Esophagus muscularis mucosa (tissue), 4 donors: ENCODE measurements at regions not wholly inside any gene's neighbourhood (a gene's known extent, or its start where the extent isn't known, plus 50 kb on each side); places are given as distances from the start of the nearest gene placed in this dataset.

Experiments
- DNase-seq: peaks from one replicate; pipeline ENCODE4 v3.0.0-alpha.2; 2017; ENCODE audit errors: extremely low spot score
- H3K27ac ChIP-seq, 4 donors: fragments of 200-600 bp; sonication (generic); replicated peaks in 1 of 4; 1 replicate in 3 of 4; 2 replicates in 1 of 4; pipeline ENCODE4 v1.5.1; 2016 to 2019; ENCODE audit warnings: mild to moderate bottlenecking in 1 of 4
- H3K27me3 ChIP-seq, 4 donors: fragments of 200-600 bp; sonication (generic); one replicate each; pipeline versions ENCODE4 v1.5.1 to v1.6.0; 2016 to 2019
- H3K36me3 ChIP-seq, 4 donors: fragments of 200-600 bp; sonication (generic); one replicate each; pipeline ENCODE4 v1.5.1; 2016 to 2019
- H3K4me1 ChIP-seq, 4 donors: fragments of 200-600 bp; sonication (generic); one replicate each; pipeline ENCODE4 v1.5.1; 2016 to 2019
- H3K4me3 ChIP-seq, 4 donors: fragments of 200-600 bp; sonication (generic); 1 replicate in 2 of 4; 2 replicates in 2 of 4; pipeline ENCODE4 v1.5.1; 2016 to 2019; ENCODE audit warnings: mild to moderate bottlenecking in 4 of 4, moderate library complexity in 1 of 4
- H3K9me3 ChIP-seq, 4 donors: fragments of 200-600 bp; sonication (generic); 1 replicate in 3 of 4; 2 replicates in 1 of 4; pipeline ENCODE4 v1.5.1; 2016 to 2019
- EP300 ChIP-seq: sonication (generic); formaldehyde crosslinking; IDR thresholded peaks from one replicate; pipeline ENCODE4 v1.6.1; 2017; ENCODE audit warnings: antibody characterized with exemption
- POLR2A ChIP-seq: fragments of 450-650 bp; IDR thresholded peaks from one replicate; pipeline ENCODE4 v1.6.1; 2017; ENCODE audit warnings: antibody characterized with exemption, moderate library complexity, mild to moderate bottlenecking, low read depth
- POLR2AphosphoS5 ChIP-seq, 2 donors: sonication (generic); formaldehyde crosslinking; IDR thresholded peaks; one replicate each; pipeline ENCODE4 v1.6.1; 2017; ENCODE audit warnings: antibody characterized with exemption in 2 of 2
- WGBS: methylation state at CpG from one replicate; pipeline ENCODE4 v1.1.5; 2018; 5-methylcytosine and 5-hydroxymethylcytosine counted together
- intact Hi-C: fragments of 100-400 bp; cut with DNase I; formaldehyde crosslinking; loops from one replicate; pipeline ENCODE4 v1.15.1; 2023
- TF ChIP-seq, protein P1 (sequence below), 3 experiments: fragments of 200-600 bp in 2 of 3; fragments of 450-650 bp in 1 of 3; sonication (generic) in 2 of 3; IDR thresholded peaks; one replicate each; pipeline ENCODE4 v1.5.1; 2017 to 2019; ENCODE audit warnings: antibody characterized with exemption in 3 of 3, mild to moderate bottlenecking in 2 of 3, moderate library complexity in 1 of 3

DNA sequence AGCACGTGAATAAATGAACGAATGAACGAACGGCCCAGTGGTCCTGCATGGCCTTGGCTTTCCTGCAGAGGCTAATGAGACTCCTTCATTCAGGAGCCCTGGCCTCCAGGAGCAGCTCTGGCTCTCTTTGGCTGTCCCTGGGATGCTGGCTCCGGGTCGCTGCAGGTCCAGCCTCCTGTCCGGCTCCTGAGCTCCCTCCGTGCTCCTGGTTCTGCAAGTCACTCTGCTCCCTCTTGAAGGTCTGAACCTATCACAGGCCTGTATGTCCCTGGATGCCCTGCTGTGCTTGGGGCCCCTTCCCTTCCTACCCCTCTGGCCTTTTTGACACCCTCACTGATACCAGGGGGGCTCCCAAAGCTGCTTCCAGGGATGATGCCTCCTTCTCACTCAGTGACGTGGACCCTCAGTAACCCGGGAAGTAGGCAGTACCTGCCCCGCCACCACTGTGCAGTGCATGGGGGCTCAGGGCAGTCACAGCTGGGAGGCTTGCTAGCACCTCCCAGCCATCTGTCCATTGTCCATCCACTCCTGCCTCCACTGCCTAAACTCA, 133.7 kb upstream of the C14orf180 start:
- no peak overlapping the region for H3K27ac ChIP-seq
- no peak for TF ChIP-seq POLR2AphosphoS5 (IDR thresholded peaks at IDR 0.05)
- TF ChIP-seq, protein P1, sequence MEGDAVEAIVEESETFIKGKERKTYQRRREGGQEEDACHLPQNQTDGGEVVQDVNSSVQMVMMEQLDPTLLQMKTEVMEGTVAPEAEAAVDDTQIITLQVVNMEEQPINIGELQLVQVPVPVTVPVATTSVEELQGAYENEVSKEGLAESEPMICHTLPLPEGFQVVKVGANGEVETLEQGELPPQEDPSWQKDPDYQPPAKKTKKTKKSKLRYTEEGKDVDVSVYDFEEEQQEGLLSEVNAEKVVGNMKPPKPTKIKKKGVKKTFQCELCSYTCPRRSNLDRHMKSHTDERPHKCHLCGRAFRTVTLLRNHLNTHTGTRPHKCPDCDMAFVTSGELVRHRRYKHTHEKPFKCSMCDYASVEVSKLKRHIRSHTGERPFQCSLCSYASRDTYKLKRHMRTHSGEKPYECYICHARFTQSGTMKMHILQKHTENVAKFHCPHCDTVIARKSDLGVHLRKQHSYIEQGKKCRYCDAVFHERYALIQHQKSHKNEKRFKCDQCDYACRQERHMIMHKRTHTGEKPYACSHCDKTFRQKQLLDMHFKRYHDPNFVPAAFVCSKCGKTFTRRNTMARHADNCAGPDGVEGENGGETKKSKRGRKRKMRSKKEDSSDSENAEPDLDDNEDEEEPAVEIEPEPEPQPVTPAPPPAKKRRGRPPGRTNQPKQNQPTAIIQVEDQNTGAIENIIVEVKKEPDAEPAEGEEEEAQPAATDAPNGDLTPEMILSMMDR (IDR thresholded peaks at IDR 0.05) = no peak
- no peak for TF ChIP-seq POLR2A
- no peak for TF ChIP-seq EP300
- WGBS = 71% methylated on average over 11 of the region's 11 CpGs
- no peak overlapping the region for H3K4me3 ChIP-seq
- H3K4me1 ChIP-seq = no peaks in the 10 kb centered on the region
- intact Hi-C loops = no loop called here
- peak; percentile 64 for DNase-seq
- peaks cover 0 to 19% (median 13%) of the 10 kb centered on the region in 4 donors for H3K9me3 ChIP-seq
- H3K36me3 ChIP-seq = no peaks in the 10 kb centered on the region
- H3K27me3 ChIP-seq = peaks cover 0 to 41% (median 0%) of the 10 kb centered on the region in 4 donors

DNA sequence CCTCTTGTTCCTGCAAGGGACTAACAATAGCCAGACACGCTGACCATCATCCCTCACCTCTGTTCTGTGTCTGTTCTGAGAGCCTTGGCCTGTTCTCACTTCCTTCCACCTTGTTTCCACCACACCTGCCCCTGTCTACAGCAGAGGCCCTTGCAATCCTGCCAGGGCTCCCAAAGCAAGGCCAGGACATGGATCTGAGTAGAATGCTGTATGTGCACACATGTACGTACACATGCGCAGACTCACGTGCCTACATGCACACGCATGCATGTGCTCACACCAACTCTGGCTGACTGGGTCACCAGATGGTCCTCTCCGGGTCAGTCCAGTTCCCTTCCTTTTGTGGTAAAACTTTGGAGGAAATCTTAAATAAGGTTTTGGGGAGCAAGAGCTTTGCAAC, 133.0 kb upstream of the C14orf180 start:
- Histone ChIP-seq H3K36me3 (no peaks in the 10 kb centered on the region), H3K27me3 (peaks cover 0 to 48% (median 0%) of the 10 kb centered on the region in 4 donors), H3K27ac (no peak overlapping the region), H3K4me1 (no peaks in the 10 kb centered on the region), H3K4me3 (no peak overlapping the region), H3K9me3 (peaks cover 0 to 19% (median 13%) of the 10 kb centered on the region in 4 donors)
- intact Hi-C loops = no loop called here
- WGBS = 81% methylated on average over 6 of the region's 6 CpGs
- DNase-seq = peak; percentile 55
- TF ChIP-seq, protein P1 (IDR thresholded peaks at IDR 0.05) = no peak
- no peak for TF ChIP-seq POLR2A
- TF ChIP-seq POLR2AphosphoS5 (IDR thresholded peaks at IDR 0.05) = no peak
- TF ChIP-seq EP300 = no peak

DNA sequence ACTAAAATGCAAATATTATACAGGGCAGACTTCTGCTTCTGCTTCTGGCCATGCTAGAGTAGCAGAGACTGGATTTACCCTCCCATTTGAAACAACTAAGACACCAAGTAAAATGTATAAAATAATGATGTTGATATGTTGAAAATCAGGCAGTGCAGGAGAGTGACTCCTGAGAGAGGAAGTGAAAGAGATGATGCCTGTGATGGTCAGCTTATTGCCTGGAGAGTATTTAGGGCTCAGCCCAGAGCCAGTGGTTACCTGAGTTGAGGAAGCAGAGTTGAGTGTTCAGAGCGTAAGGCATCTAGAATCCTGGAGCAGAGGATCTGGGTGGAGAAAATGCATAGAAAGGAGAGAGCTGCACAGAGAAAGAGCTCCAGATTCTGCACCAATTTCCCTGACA, 131.8 kb upstream of the C14orf180 start:
- H3K36me3 ChIP-seq = no peaks in the 10 kb centered on the region

DNA sequence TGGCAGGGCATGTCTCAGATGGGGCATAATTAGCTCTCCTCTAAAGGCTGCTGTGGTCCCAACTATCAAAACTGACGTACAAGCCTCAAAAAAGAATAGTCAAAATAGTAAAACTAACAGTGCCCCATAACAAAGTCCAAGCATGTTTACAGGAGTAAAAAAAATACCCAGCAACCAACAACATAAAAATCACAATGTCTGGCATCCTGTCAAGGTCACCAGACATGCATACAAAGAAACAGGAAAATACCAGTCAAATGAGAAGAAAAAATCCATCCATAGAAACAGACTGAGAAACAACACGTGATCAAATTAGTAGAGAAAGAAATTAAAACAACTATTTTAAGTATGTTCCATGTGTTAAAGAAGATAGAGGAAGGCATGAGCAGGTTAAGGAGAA, 131.2 kb upstream of the C14orf180 start:
- no peak for DNase-seq
- H3K9me3 ChIP-seq = peaks cover 0 to 19% (median 13%) of the 10 kb centered on the region in 4 donors
- WGBS = 68% methylated on average over 2 of the region's 2 CpGs
- TF ChIP-seq POLR2AphosphoS5 (IDR thresholded peaks at IDR 0.05) (no peak), EP300 (no peak), POLR2A (no peak)
- TF ChIP-seq, protein P1 (IDR thresholded peaks at IDR 0.05) = no peak
- H3K27me3 ChIP-seq = peaks cover 0 to 50% (median 0%) of the 10 kb centered on the region in 4 donors
- no peaks in the 10 kb centered on the region for H3K36me3 ChIP-seq
- H3K27ac ChIP-seq = no peak overlapping the region
- no peaks in the 10 kb centered on the region for H3K4me1 ChIP-seq
- no peak overlapping the region for H3K4me3 ChIP-seq
- intact Hi-C loops = no loop called here

More for the DNA sequence above, 131.8 kb upstream of the C14orf180 start:
- Histone ChIP-seq H3K4me3 (no peak overlapping the region), H3K4me1 (no peaks in the 10 kb centered on the region), H3K27ac (no peak overlapping the region), H3K27me3 (peaks cover 0 to 50% (median 0%) of the 10 kb centered on the region in 4 donors), H3K9me3 (peaks cover 0 to 19% (median 13%) of the 10 kb centered on the region in 4 donors)
- 92% methylated on average over 1 of the region's 1 CpG for WGBS
- DNase-seq = no peak
- TF ChIP-seq POLR2AphosphoS5 (IDR thresholded peaks at IDR 0.05) = no peak
- no peak for TF ChIP-seq EP300
- TF ChIP-seq POLR2A = no peak
- TF ChIP-seq, protein P1 (IDR thresholded peaks at IDR 0.05) = no peak
- intact Hi-C loops = no loop called here

DNA sequence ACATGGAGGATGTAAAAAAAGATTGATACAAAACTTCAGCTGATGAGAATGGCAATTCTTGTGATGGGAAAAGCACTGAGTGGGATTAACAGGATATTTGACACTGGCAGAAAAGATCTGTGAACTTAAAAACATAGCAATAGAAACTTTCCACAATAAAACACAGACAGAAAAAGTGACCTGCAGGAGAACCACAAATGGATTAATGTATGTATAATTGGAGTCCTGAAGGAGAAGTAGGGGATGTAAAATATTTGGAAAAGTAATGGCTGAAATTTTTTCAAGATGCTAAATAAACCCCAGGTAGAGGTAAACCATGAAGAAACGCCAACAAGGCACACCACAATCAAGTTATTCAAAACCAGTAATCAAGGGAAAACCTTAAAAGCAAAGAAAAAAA, 130.8 kb upstream of the C14orf180 start:
- DNase-seq = no peak
- Histone ChIP-seq H3K9me3 (peaks cover 0 to 19% (median 13%) of the 10 kb centered on the region in 4 donors), H3K4me1 (no peaks in the 10 kb centered on the region), H3K4me3 (no peak overlapping the region), H3K27ac (no peak overlapping the region), H3K36me3 (no peaks in the 10 kb centered on the region), H3K27me3 (peaks cover 0 to 50% (median 0%) of the 10 kb centered on the region in 4 donors)
- intact Hi-C loops = no loop called here
- no peak for TF ChIP-seq POLR2AphosphoS5 (IDR thresholded peaks at IDR 0.05)
- TF ChIP-seq POLR2A = no peak
- TF ChIP-seq, protein P1 (IDR thresholded peaks at IDR 0.05) = no peak
- no peak for TF ChIP-seq EP300
- 76% methylated on average over 1 of the region's 1 CpG for WGBS
